ENCODE measurements at regions not wholly inside any gene's neighbourhood (a gene's known extent, or its start where the extent isn't known, plus 50 kb on each side); places are given as distances from the start of the nearest gene placed in this dataset.

- TF ChIP-seq POLR2A (IDR thresholded peaks at IDR 0.05; ENCODE audit: low read depth, low read length) (no peak), SPI1 (IDR thresholded peaks at IDR 0.05; ENCODE audit: low read depth, low read length) (no peak), PAX5 (IDR thresholded peaks at IDR 0.05; ENCODE audit: insufficient read depth, low read length, severe bottlenecking) (no peak), TAF1 (IDR thresholded peaks at IDR 0.05; ENCODE audit: low read depth, low read length) (no peak)
- no peak for DNase-seq (ENCODE audit: insufficient read length, low spot score)
- FAIRE-seq = no peak
These were observed 490.9 kb upstream of the AADAT start for GRCh38 chr4:170580651-170581050.

- TF ChIP-seq POLR2A (IDR thresholded peaks at IDR 0.05; ENCODE audit: low read depth, low read length) (no peak), POU2F2 (IDR thresholded peaks at IDR 0.05; ENCODE audit: low read depth, low read length) (no peak), TAF1 (IDR thresholded peaks at IDR 0.05; ENCODE audit: low read depth, low read length) (no peak), PAX5 (IDR thresholded peaks at IDR 0.05; ENCODE audit: insufficient read depth, low read length, severe bottlenecking) (no peak), SPI1 (IDR thresholded peaks at IDR 0.05; ENCODE audit: low read depth, low read length) (no peak), POLR2AphosphoS5 (IDR thresholded peaks at IDR 0.05; ENCODE audit: low read depth, low read length) (no peak)
- FAIRE-seq (no peak), DNase-seq (ENCODE audit: insufficient read length, low spot score) (no peak)
These were observed 449.2 kb upstream of the AADAT start for GRCh38 chr4:170538821-170539473.

DNA sequence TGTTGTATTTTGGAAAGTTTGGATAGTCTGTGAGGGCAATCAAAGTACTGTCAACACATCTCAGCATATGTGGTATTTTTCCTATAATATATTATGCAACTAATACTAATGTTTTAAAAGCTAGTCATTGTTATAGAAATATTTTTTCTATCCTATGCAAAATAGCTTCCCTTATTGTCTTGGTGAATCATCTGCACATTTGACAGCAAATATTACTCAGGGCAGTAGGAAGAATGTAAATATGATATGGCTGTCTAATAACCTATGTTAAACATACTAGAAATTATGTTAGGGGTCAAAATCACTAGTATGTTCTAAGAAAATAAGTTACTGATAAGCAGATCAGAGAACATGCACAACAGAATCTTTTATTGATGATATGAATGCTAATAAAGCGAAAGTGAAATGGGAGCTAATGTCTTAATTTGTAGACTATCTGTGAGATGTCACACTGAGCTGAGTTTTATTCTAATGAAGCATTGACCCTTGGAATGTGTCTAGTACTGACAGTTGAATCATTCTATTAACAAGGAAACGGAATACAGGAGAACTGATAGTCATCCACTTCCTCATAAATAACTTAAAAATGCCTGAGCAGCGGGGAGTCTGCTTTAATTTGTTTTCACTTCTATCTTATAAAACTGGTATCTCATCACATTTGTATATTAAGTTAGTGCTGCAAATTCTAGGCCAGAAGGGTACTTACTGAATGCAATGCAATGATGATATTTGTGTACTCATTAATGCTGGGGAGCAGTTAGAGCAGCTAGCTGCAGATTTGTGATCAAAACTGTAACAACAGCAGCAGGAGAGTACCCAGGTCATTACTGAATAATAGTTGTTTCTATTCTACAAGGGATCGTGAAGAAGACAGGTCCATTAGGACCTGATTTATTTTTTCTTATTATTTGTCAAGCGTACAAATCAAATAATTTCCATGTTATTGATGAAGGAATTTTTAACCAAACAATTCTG is 440.3 kb upstream of the AADAT start:
- DNase-seq (ENCODE audit: insufficient read length, low spot score) (no peak), FAIRE-seq (no peak)
- TF ChIP-seq POLR2A (IDR thresholded peaks at IDR 0.05; ENCODE audit: low read depth, low read length) (no peak), POLR2AphosphoS5 (IDR thresholded peaks at IDR 0.05; ENCODE audit: low read depth, low read length) (no peak), SPI1 (IDR thresholded peaks at IDR 0.05; ENCODE audit: low read depth, low read length) (no peak), PAX5 (IDR thresholded peaks at IDR 0.05; ENCODE audit: insufficient read depth, low read length, severe bottlenecking) (no peak)

DNA sequence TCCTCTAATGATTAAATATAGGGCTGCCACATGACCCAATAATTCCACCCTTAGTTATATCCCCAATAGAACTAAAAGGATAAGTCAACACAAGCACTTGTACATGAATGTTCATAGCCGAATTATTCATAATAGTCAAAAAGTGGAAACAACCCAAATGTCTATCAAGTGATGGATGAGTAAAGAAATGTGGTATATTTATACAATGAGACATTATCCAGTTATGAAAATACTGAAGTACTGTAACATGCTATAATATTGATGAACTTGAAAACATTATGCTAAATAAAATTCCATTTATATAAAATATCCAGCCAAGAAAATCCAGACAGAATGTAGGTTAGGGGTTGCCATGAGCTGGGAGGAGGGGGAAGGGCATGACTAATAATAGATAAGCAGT is 436.7 kb upstream of the AADAT start:
- FAIRE-seq (no peak), DNase-seq (ENCODE audit: insufficient read length, low spot score) (no peak)
- TF ChIP-seq POU2F2 (IDR thresholded peaks at IDR 0.05; ENCODE audit: low read depth, low read length) (no peak), TAF1 (IDR thresholded peaks at IDR 0.05; ENCODE audit: low read depth, low read length) (no peak), SPI1 (IDR thresholded peaks at IDR 0.05; ENCODE audit: low read depth, low read length) (no peak), POLR2AphosphoS5 (IDR thresholded peaks at IDR 0.05; ENCODE audit: low read depth, low read length) (no peak), PAX5 (IDR thresholded peaks at IDR 0.05; ENCODE audit: insufficient read depth, low read length, severe bottlenecking) (no peak)

GRCh38 chr4:170522427-170522970 is 432.7 kb upstream of the AADAT start:
- TF ChIP-seq POU2F2 (IDR thresholded peaks at IDR 0.05; ENCODE audit: low read depth, low read length) = no peak
- no peak for TF ChIP-seq PAX5 (IDR thresholded peaks at IDR 0.05; ENCODE audit: insufficient read depth, low read length, severe bottlenecking)
- TF ChIP-seq SPI1 (IDR thresholded peaks at IDR 0.05; ENCODE audit: low read depth, low read length) = no peak
- TF ChIP-seq TAF1 (IDR thresholded peaks at IDR 0.05; ENCODE audit: low read depth, low read length) = no peak
- TF ChIP-seq POLR2A (IDR thresholded peaks at IDR 0.05; ENCODE audit: low read depth, low read length) = no peak
- FAIRE-seq (no peak), DNase-seq (ENCODE audit: insufficient read length, low spot score) (no peak)

DNA sequence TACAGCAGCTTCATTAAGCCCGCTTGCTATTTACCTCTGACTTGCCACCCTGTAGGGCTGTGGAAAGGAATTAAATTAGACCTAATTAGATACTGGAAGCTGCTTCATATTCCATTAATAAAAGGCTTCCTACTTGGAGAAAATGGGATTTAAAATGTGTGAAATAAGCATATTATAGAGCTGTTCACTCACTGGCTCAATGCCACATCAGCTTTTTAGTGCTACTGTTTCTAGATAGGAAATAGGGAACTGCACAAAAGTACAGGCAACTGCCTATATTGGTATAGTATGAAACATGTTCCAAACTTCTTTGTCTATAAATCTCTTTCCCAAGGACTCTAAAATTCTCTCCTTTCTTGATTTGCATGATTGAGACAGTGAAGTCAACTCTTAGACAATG is 407.9 kb upstream of the AADAT start:
- DNase-seq (ENCODE audit: insufficient read length, low spot score) = no peak
- TF ChIP-seq TAF1 (IDR thresholded peaks at IDR 0.05; ENCODE audit: low read depth, low read length) (no peak), SPI1 (IDR thresholded peaks at IDR 0.05; ENCODE audit: low read depth, low read length) (no peak), POLR2A (IDR thresholded peaks at IDR 0.05; ENCODE audit: low read depth, low read length) (no peak), POU2F2 (IDR thresholded peaks at IDR 0.05; ENCODE audit: low read depth, low read length) (no peak), PAX5 (IDR thresholded peaks at IDR 0.05; ENCODE audit: insufficient read depth, low read length, severe bottlenecking) (no peak)
- no peak for FAIRE-seq

DNA sequence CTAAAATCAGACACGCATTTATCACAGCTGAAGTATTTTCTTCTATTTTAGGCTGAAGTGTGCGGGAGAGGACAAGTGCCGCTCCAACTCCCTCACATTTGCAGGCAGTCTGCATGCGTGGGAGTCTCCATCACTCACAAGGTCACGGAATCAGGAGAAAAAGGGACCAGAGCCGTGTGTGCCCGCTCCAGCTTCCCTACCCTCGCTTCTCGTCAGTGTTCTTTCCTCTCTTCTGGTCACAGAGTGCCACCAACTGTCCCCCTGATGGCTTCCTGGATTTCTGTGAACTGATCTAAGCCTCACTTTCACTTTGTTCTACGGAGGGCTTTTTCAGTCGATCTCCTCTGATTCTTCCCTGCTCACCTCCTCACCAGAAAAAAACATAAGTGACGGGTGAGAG is 407.4 kb upstream of the AADAT start:
- TF ChIP-seq SPI1 (IDR thresholded peaks at IDR 0.05; ENCODE audit: low read depth, low read length) (no peak), TAF1 (IDR thresholded peaks at IDR 0.05; ENCODE audit: low read depth, low read length) (no peak), POLR2A (IDR thresholded peaks at IDR 0.05; ENCODE audit: low read depth, low read length) (no peak), POU2F2 (IDR thresholded peaks at IDR 0.05; ENCODE audit: low read depth, low read length) (no peak), POLR2AphosphoS5 (IDR thresholded peaks at IDR 0.05; ENCODE audit: low read depth, low read length) (no peak), PAX5 (IDR thresholded peaks at IDR 0.05; ENCODE audit: insufficient read depth, low read length, severe bottlenecking) (no peak)
- no peak for DNase-seq (ENCODE audit: insufficient read length, low spot score)
- peak; percentile 41 for FAIRE-seq

DNA sequence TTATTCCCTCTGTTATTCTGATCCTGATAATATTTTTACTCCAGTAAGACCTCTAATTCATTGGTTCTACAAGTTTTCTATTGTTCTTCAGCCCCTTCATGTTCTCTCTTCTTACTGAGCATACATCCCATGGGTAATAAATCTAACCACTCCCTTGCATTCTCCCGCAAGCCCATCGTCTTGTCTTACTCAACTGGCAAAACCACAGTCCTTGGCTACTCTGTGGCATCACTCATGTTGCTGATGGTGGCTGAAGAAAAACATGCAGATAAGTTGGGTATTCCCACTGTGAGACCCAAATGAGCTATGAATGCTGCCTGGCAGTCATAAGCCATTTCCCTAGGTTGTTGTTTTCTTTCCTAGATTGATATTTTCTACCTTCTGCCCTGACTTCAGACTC is 402.2 kb upstream of the AADAT start:
- TF ChIP-seq POU2F2 (IDR thresholded peaks at IDR 0.05; ENCODE audit: low read depth, low read length) = no peak
- TF ChIP-seq TAF1 (IDR thresholded peaks at IDR 0.05; ENCODE audit: low read depth, low read length) = no peak
- TF ChIP-seq SPI1 (IDR thresholded peaks at IDR 0.05; ENCODE audit: low read depth, low read length) = no peak
- TF ChIP-seq POLR2AphosphoS5 (IDR thresholded peaks at IDR 0.05; ENCODE audit: low read depth, low read length) = no peak
- no peak for TF ChIP-seq POLR2A (IDR thresholded peaks at IDR 0.05; ENCODE audit: low read depth, low read length)
- TF ChIP-seq PAX5 (IDR thresholded peaks at IDR 0.05; ENCODE audit: insufficient read depth, low read length, severe bottlenecking) = no peak
- DNase-seq (ENCODE audit: insufficient read length, low spot score) (no peak), FAIRE-seq (no peak)

DNA sequence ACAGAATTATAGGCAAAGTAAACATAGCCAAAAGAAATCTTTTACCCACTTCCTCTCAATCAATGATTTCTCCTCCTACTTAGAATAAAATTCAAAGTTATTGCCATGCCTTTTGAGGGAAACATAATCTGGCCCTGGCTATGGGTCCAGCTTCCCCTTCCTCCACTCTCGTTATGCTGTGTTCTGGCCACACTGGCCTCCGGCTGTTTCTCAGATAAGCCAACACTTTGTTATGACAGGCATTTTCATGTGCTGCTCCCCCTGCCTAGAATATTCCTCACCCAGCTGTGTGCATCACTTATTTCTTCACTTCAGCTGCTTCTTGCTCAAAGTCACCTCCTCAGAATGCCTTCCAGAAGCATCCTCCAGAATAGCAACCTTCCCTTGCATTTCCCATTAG is 386.6 kb upstream of the AADAT start:
- FAIRE-seq (no peak), DNase-seq (ENCODE audit: insufficient read length, low spot score) (no peak)
- TF ChIP-seq POU2F2 (IDR thresholded peaks at IDR 0.05; ENCODE audit: low read depth, low read length) (no peak), POLR2A (IDR thresholded peaks at IDR 0.05; ENCODE audit: low read depth, low read length) (no peak), PAX5 (IDR thresholded peaks at IDR 0.05; ENCODE audit: insufficient read depth, low read length, severe bottlenecking) (no peak), POLR2AphosphoS5 (IDR thresholded peaks at IDR 0.05; ENCODE audit: low read depth, low read length) (no peak), SPI1 (IDR thresholded peaks at IDR 0.05; ENCODE audit: low read depth, low read length) (no peak), TAF1 (IDR thresholded peaks at IDR 0.05; ENCODE audit: low read depth, low read length) (no peak)

Measured in GM12891 (cell line).